B cell (primary cell): ENCODE measurements at regions not wholly inside any gene's neighbourhood (a gene's known extent, or its start where the extent isn't known, plus 50 kb on each side); places are given as distances from the start of the nearest gene placed in this dataset.

Source experiments
- ATAC-seq: fragments of 200-7000 bp; cut with Tn5 transposase; one replicate; pipeline ENCODE4 v1.10.0; 2021; ENCODE audit warnings: low read depth, mild to moderate bottlenecking, moderate number of reproducible peaks, moderate library complexity
- CTCF ChIA-PET: fragments of 350-600 bp; sonication (Branson Sonifier 250); formaldehyde crosslinking; loops from one replicate; lab custom pipeline; 2021; ENCODE audit warnings: antibody characterized with exemption, inconsistent platforms; lab: Charles Lee
- POLR2A ChIA-PET: fragments of 350-600 bp; sonication (Branson Sonifier 250); formaldehyde crosslinking; loops from one replicate; lab custom pipeline; 2021; ENCODE audit warnings: antibody characterized with exemption; lab: Charles Lee
- DNase-seq: peaks from one replicate; pipeline ENCODE4 v3.0.0; 2013
- H2AFZ ChIP-seq: 2 replicates; pipeline ENCODE4 v1.6.1; 2012; ENCODE audit warnings: mild to moderate bottlenecking, low read depth, low read length; ENCODE audit not compliant: insufficient read depth, poor library complexity, severe bottlenecking
- H3K27ac ChIP-seq, 2 donors: 1 replicate in 1 of 2; 2 replicates in 1 of 2; pipeline ENCODE4 v1.5.1; 2012 to 2013; ENCODE audit warnings: low read length in 2 of 2, mild to moderate bottlenecking in 2 of 2, moderate library complexity in 1 of 2
- H3K27me3 ChIP-seq, 4 experiments: fragments of 200-600 bp in 1 of 4; sonication (generic) in 1 of 4; replicated peaks in 1 of 4; 1 replicate in 2 of 4; 2 replicates in 2 of 4; pipeline versions ENCODE4 v1.6.1 to v1.7.0; 2013 to 2016; ENCODE audit warnings: low read length in 3 of 4, mild to moderate bottlenecking in 2 of 4, mixed read lengths in 1 of 4, moderate library complexity in 1 of 4; ENCODE audit not compliant: insufficient read depth in 4 of 4, control insufficient read depth in 3 of 4; ENCODE audit errors: control extremely low read depth in 1 of 4
- H3K36me3 ChIP-seq, 2 experiments: replicated peaks in 1 of 2; 1 replicate in 1 of 2; 2 replicates in 1 of 2; pipeline versions ENCODE4 v1.6.1 to v1.7.1; 2013; ENCODE audit warnings: low read length in 1 of 2; ENCODE audit not compliant: insufficient read depth in 2 of 2, control insufficient read depth in 1 of 2; ENCODE audit errors: control extremely low read depth in 1 of 2, extremely low read depth in 1 of 2
- H3K4me1 ChIP-seq, 2 donors: fragments of 200-600 bp in 1 of 2; sonication (generic) in 1 of 2; 1 replicate in 1 of 2; 2 replicates in 1 of 2; pipeline versions ENCODE4 v1.5.1 to v1.6.1; 2013 to 2017; ENCODE audit warnings: low read length in 2 of 2; ENCODE audit not compliant: control insufficient read depth in 2 of 2, insufficient read depth in 2 of 2
- H3K4me2 ChIP-seq: replicated peaks from 2 replicates; pipeline ENCODE3; 2012; ENCODE audit warnings: mild to moderate bottlenecking, low read depth, low read length; ENCODE audit not compliant: poor library complexity, severe bottlenecking
- H3K4me3 ChIP-seq, 5 experiments: fragments of 200-600 bp in 1 of 5; sonication (generic) in 1 of 5; 1 replicate in 3 of 5; 2 replicates in 2 of 5; pipeline versions ENCODE4 v1.5.1 to v1.7.0; 2011 to 2016; ENCODE audit warnings: low read length in 4 of 5, mild to moderate bottlenecking in 4 of 5, low read depth in 2 of 5, control low read depth in 1 of 5, moderate library complexity in 1 of 5; ENCODE audit not compliant: insufficient read depth in 1 of 5; ENCODE audit errors: control extremely low read depth in 1 of 5, extremely low read depth in 1 of 5
- H3K79me2 ChIP-seq: fragments of 200-600 bp; sonication (generic); one replicate; pipeline ENCODE4 v1.6.0; 2016; ENCODE audit warnings: low read length; ENCODE audit not compliant: control insufficient read depth, insufficient read depth
- H3K9ac ChIP-seq: fragments of 200-600 bp; sonication (generic); 2 replicates; pipeline ENCODE4 v1.6.1; 2017; ENCODE audit warnings: mild to moderate bottlenecking, low read length, moderate library complexity
- H3K9me3 ChIP-seq, 3 donors: one replicate each; pipeline versions ENCODE4 v1.6.1 to v1.7.1; 2013; ENCODE audit warnings: low read length in 2 of 3; ENCODE audit not compliant: control insufficient read depth in 2 of 3, insufficient read depth in 1 of 3; ENCODE audit errors: control extremely low read depth in 1 of 3
- H4K20me1 ChIP-seq: 2 replicates; pipeline ENCODE4 v1.6.0; 2012; ENCODE audit warnings: mild to moderate bottlenecking, low read length; ENCODE audit not compliant: insufficient read depth, control insufficient read depth, poor library complexity, severe bottlenecking
- H3K27ac Mint-ChIP-seq: one replicate; pipeline ENCODE4 v1.8.0; 2021; ENCODE audit warnings: mixed read lengths
- H3K27me3 Mint-ChIP-seq: one replicate; pipeline ENCODE4 v1.8.0; 2021; ENCODE audit warnings: mixed read lengths
- H3K4me1 Mint-ChIP-seq: one replicate; pipeline ENCODE4 v1.8.0; 2021; ENCODE audit warnings: mixed read lengths
- H3K4me3 Mint-ChIP-seq: one replicate; pipeline ENCODE4 v1.8.0; 2021; ENCODE audit warnings: mixed read lengths
- H3K9me3 Mint-ChIP-seq: one replicate; pipeline ENCODE4 v1.8.0; 2022; ENCODE audit warnings: mixed read lengths; ENCODE audit not compliant: insufficient read depth
- EZH2 ChIP-seq: IDR thresholded peaks from 2 replicates; pipeline ENCODE4 v1.6.1; 2012; ENCODE audit warnings: borderline replicate concordance, low read depth, mild to moderate bottlenecking, moderate library complexity, low read length; ENCODE audit not compliant: insufficient read depth, poor library complexity, severe bottlenecking
- WGBS: methylation state at CpG from one replicate; pipeline ENCODE4 v1.1.5; 2013; ENCODE audit warnings: missing lambda C conversion rate; ENCODE audit not compliant: insufficient coverage; 5-methylcytosine and 5-hydroxymethylcytosine counted together
- intact Hi-C: fragments of 100-400 bp; cut with micrococcal nuclease; formaldehyde crosslinking; loops from one replicate; pipeline ENCODE4 v1.10.0; 2022
- TF ChIP-seq, protein P1 (sequence below): fragments of 200-600 bp; IDR thresholded peaks from one replicate; pipeline ENCODE4 v1.8.0; 2022; ENCODE audit warnings: antibody characterized with exemption, mild to moderate bottlenecking

DNA sequence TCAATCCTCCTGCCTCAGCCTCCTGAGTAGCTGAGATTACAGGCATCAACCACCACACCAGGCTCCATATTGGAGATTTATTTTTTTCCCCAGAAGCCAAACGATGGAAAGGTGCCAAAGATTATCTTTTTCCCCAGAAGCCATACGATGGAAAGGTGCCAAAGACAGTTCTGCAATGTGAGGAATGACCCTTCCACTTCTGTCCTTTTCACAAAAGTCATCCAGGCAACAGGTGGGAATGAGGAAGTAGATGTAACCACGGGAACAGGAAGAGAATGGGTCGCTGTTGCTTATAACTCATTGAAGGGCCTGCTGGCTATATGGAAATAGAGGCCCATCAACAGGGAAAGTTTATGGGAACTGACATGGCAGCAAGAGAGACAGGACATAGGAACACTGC is 233.7 kb upstream of the MSX2 start:
- Mint-ChIP-seq H3K27ac (no peak overlapping the region), H3K9me3 (peaks cover 5% of the 10 kb centered on the region), H3K4me3 (no peak overlapping the region), H3K4me1 (no peaks in the 10 kb centered on the region), H3K27me3 (peaks cover 4% of the 10 kb centered on the region)
- Histone ChIP-seq H3K27me3 (no peaks in the 10 kb centered on the region), H3K27ac (no peak overlapping the region), H2AFZ (no peak overlapping the region), H3K4me3 (no peak overlapping the region), H3K36me3 (no peaks in the 10 kb centered on the region), H3K9me3 (peaks cover 0 to 9% (median 0%) of the 10 kb centered on the region in 3 donors), H3K4me2 (no peak overlapping the region), H3K9ac (no peak overlapping the region), H4K20me1 (no peaks in the 10 kb centered on the region), H3K4me1 (no peaks in the 10 kb centered on the region), H3K79me2 (no peaks in the 10 kb centered on the region)
- CTCF ChIA-PET = no interaction called here
- POLR2A ChIA-PET = no interaction called here
- DNase-seq (no peak), ATAC-seq (no peak)
- TF ChIP-seq EZH2 = no peak
- TF ChIP-seq, protein P1, sequence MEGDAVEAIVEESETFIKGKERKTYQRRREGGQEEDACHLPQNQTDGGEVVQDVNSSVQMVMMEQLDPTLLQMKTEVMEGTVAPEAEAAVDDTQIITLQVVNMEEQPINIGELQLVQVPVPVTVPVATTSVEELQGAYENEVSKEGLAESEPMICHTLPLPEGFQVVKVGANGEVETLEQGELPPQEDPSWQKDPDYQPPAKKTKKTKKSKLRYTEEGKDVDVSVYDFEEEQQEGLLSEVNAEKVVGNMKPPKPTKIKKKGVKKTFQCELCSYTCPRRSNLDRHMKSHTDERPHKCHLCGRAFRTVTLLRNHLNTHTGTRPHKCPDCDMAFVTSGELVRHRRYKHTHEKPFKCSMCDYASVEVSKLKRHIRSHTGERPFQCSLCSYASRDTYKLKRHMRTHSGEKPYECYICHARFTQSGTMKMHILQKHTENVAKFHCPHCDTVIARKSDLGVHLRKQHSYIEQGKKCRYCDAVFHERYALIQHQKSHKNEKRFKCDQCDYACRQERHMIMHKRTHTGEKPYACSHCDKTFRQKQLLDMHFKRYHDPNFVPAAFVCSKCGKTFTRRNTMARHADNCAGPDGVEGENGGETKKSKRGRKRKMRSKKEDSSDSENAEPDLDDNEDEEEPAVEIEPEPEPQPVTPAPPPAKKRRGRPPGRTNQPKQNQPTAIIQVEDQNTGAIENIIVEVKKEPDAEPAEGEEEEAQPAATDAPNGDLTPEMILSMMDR = no peak
- WGBS = 60% methylated on average over 4 of the region's 4 CpGs
- intact Hi-C loops = no loop called here

DNA sequence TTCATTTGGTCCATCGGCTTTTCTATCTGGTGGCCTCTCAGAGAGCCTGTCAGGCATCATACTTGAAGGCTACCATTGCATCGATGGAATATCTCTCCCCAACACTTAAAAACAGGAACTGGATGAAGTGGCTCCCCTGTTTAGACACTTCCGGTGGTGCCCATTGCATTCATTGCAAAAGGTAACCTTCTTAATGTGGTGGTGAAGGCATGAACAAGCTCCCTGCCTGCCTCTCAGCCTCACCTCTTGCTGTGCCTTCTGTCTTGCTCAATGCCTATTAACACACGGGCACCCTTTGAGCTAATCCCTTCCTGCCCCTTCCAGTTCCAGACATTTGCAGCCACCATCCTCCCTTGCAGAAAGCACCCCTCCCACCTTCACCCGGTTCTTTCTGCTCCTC is 233.1 kb upstream of the MSX2 start:
- Mint-ChIP-seq H3K9me3 (peaks cover 5% of the 10 kb centered on the region), H3K4me3 (no peak overlapping the region), H3K4me1 (no peaks in the 10 kb centered on the region), H3K27me3 (peaks cover 4% of the 10 kb centered on the region), H3K27ac (no peak overlapping the region)
- Histone ChIP-seq H3K27me3 (no peaks in the 10 kb centered on the region), H3K36me3 (no peaks in the 10 kb centered on the region), H2AFZ (no peak overlapping the region), H3K79me2 (no peaks in the 10 kb centered on the region), H3K9ac (no peak overlapping the region), H4K20me1 (no peaks in the 10 kb centered on the region), H3K4me3 (no peak overlapping the region), H3K4me1 (no peaks in the 10 kb centered on the region), H3K27ac (no peak overlapping the region), H3K4me2 (no peak overlapping the region), H3K9me3 (peaks cover 0 to 9% (median 0%) of the 10 kb centered on the region in 3 donors)
- ATAC-seq = no peak
- TF ChIP-seq EZH2 = no peak
- TF ChIP-seq, protein P1 = no peak
- ChIA-PET POLR2A (no interaction called here), CTCF (no interaction called here)
- WGBS = 63% methylated on average over 2 of the region's 5 CpGs
- intact Hi-C loops = no loop called here
- no peak for DNase-seq
